PFSK-1 (cell line): ENCODE measurements at regions not wholly inside any gene's neighbourhood (a gene's known extent, or its start where the extent isn't known, plus 50 kb on each side); places are given as distances from the start of the nearest gene placed in this dataset.

Experiments used
- FOXP2 ChIP-seq: optimal IDR thresholded peaks from 2 replicates; pipeline ENCODE3; 2011; ENCODE audit warnings: borderline replicate concordance, control low read depth, inconsistent platforms; ENCODE audit not compliant: insufficient read depth; ENCODE audit errors: extremely low read length, extremely low read depth
- POLR2AphosphoS5 ChIP-seq: IDR thresholded peaks from 2 replicates; pipeline ENCODE4 v1.6.1; 2012; ENCODE audit warnings: low read depth, mild to moderate bottlenecking, control low read depth, low read length, moderate library complexity
- SIN3A ChIP-seq: IDR thresholded peaks from 2 replicates; pipeline ENCODE4 v1.6.1; 2012; ENCODE audit warnings: mild to moderate bottlenecking, low read length, moderate library complexity, borderline replicate concordance; ENCODE audit not compliant: insufficient read depth
- TAF1 ChIP-seq: IDR thresholded peaks from 2 replicates; pipeline ENCODE4 v1.6.1; 2012; ENCODE audit warnings: low read length, control low read depth, borderline replicate concordance; ENCODE audit not compliant: insufficient read depth
- TF ChIP-seq, protein P1 (sequence below), 2 experiments: IDR thresholded peaks; 2 replicates each; pipeline versions ENCODE4 v1.6.1 to v1.8.0; 2011 to 2012; ENCODE audit warnings: low read depth in 2 of 2, low read length in 2 of 2, control low read depth in 1 of 2, inconsistent platforms in 1 of 2, mild to moderate bottlenecking in 1 of 2, moderate library complexity in 1 of 2; ENCODE audit not compliant: insufficient read depth in 1 of 2

DNA sequence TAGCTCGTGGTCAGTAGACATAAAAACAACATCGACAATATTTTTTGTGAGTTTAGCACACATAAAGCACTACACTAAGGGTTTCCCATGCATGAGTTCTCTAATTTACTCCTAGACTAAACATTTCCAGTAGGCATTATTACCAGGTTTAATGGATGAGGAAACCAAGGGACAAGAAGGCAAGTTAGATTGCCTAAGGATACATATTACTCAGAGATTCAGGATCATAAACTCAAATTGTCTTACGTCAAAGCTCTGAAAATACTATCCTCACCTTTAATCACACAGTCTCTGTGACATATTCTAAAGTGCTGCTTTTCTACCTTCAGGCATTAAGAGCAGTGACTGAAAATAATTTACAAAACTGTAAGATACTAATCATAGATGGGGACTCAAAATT lies 655.3 kb downstream of the SLC16A7 start:
- TF ChIP-seq FOXP2 (no peak), POLR2AphosphoS5 (no peak), TAF1 (no peak)

DNA sequence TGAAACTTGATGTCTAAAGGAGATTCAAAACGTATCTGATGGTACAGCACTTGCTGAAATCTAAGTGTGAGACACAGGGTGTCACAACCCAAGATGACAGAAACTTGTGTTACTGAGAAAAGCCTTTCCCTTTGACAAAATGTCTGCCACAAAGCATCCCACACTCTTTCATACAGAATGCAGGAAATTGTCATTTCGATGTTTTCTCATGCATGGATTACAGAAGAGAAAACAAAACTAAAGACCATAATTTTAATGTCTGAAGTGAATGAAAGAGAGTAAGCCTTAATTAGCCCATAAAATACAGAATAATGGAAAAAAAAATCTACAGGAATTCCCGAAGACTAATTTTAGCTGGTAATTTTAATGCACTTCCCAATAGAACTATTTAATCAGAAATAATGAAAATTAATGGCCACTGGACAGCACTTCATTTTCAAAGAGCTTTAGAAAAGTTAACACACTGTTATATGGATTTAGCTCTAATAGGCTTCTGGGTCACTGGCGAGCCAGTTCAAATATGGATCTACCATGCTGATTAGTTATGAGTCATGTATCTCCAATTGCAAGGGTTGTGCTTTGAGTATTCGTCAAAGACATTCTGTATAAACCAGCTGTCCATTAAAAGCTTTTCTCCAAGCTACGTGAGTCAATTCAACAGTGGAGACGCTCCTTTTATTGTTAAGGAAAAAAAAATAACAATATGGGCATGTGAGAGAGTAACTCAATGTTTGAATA lies 656.7 kb downstream of the SLC16A7 start:
- TF ChIP-seq POLR2AphosphoS5 (no peak), FOXP2 (no peak), SIN3A (no peak), TAF1 (no peak)
- TF ChIP-seq, protein P1, sequence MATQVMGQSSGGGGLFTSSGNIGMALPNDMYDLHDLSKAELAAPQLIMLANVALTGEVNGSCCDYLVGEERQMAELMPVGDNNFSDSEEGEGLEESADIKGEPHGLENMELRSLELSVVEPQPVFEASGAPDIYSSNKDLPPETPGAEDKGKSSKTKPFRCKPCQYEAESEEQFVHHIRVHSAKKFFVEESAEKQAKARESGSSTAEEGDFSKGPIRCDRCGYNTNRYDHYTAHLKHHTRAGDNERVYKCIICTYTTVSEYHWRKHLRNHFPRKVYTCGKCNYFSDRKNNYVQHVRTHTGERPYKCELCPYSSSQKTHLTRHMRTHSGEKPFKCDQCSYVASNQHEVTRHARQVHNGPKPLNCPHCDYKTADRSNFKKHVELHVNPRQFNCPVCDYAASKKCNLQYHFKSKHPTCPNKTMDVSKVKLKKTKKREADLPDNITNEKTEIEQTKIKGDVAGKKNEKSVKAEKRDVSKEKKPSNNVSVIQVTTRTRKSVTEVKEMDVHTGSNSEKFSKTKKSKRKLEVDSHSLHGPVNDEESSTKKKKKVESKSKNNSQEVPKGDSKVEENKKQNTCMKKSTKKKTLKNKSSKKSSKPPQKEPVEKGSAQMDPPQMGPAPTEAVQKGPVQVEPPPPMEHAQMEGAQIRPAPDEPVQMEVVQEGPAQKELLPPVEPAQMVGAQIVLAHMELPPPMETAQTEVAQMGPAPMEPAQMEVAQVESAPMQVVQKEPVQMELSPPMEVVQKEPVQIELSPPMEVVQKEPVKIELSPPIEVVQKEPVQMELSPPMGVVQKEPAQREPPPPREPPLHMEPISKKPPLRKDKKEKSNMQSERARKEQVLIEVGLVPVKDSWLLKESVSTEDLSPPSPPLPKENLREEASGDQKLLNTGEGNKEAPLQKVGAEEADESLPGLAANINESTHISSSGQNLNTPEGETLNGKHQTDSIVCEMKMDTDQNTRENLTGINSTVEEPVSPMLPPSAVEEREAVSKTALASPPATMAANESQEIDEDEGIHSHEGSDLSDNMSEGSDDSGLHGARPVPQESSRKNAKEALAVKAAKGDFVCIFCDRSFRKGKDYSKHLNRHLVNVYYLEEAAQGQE (IDR thresholded peaks at IDR 0.05; ENCODE audit: insufficient read depth in 1 of 2, low read depth in 2 of 2, low read length in 2 of 2): no peak

DNA sequence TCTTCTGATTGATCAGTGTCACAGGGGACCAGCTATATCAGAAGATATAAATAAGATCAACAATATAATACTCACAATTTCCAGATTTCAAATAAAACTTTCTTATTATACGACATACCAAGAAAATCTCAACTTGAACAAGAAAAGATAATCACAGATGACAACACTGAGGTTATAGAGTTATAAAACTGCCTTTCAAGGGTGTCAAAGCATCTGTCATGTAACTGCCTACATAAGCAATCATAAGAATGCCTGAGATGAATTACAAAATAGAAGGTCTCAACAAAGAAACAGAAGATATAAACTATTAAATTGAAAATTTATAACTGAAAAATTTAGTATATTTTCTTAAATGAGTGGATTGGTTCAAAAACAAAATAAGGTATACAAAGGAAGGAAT lies 659.2 kb downstream of the SLC16A7 start:
- TF ChIP-seq TAF1: no peak
- TF ChIP-seq FOXP2: no peak
- no peak for TF ChIP-seq POLR2AphosphoS5
- TF ChIP-seq, protein P1 (IDR thresholded peaks at IDR 0.05; ENCODE audit: insufficient read depth in 1 of 2, low read depth in 2 of 2, low read length in 2 of 2): no peak
- TF ChIP-seq SIN3A: no peak

DNA sequence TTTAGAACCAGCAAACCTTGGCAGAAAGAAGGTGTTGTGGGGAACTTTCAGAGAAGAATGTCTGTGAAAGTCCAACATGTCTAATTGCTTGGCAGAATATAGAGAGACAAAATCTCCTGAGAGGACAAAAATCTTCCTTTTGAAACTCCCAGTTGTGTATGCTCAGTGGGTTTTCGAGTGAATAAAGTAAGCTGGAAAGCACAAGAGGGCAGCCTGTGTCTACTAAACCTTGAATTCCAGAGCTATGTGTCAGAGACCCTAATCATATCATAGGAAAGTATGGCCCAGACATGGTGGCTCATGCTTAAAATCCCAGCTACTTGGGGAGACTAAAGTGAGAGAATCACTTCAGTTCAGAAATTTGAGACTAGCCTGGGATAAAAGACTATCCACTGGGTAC lies 661.2 kb downstream of the SLC16A7 start:
- TF ChIP-seq SIN3A (no peak), POLR2AphosphoS5 (no peak), TAF1 (no peak), FOXP2 (no peak)
- TF ChIP-seq, protein P1 (IDR thresholded peaks at IDR 0.05; ENCODE audit: insufficient read depth in 1 of 2, low read depth in 2 of 2, low read length in 2 of 2): no peak

DNA sequence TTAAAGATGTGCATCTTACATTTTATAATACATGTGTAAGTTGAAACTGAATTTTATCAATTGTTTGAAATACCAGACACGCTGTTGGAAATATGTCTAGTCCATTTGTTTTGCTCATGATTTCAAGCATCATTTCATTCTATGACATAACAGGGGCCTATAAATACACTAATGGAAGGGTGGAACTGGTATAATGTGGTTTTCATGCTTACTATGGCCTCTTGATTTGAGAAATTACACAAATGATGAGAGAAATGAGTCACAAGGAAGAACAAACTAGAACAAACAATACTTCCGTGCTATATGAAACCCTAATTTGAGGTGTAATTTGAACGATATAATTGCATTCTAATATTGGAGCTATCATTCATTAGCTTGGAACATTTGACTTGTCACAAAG lies 663.4 kb downstream of the SLC16A7 start:
- TF ChIP-seq, protein P1 (IDR thresholded peaks at IDR 0.05; ENCODE audit: insufficient read depth in 1 of 2, low read depth in 2 of 2, low read length in 2 of 2): no peak
- TF ChIP-seq FOXP2 (no peak), SIN3A (no peak), TAF1 (no peak), POLR2AphosphoS5 (no peak)
